CD8-positive, alpha-beta memory T cell (primary cell): ENCODE measurements at regions not wholly inside any gene's neighbourhood (a gene's known extent, or its start where the extent isn't known, plus 50 kb on each side); places are given as distances from the start of the nearest gene placed in this dataset.

Experiments
- CTCF ChIA-PET: fragments of 350-600 bp; sonication (Branson Sonifier 250); formaldehyde crosslinking; loops from one replicate; lab custom pipeline; 2021; ENCODE audit warnings: antibody characterized with exemption; lab: Charles Lee
- POLR2A ChIA-PET: fragments of 350-600 bp; sonication (Branson Sonifier 250); formaldehyde crosslinking; loops from one replicate; lab custom pipeline; 2021; ENCODE audit warnings: antibody characterized with exemption; lab: Charles Lee
- DNase-seq, 5 donors: peaks; one replicate each; pipeline versions ENCODE4 v3.0.0 to v3.0.0-alpha.2; 2020 to 2022; ENCODE audit warnings: mixed read lengths in 1 of 5
- H3K27ac ChIP-seq: one replicate; pipeline ENCODE4 v1.7.0; 2013; ENCODE audit warnings: low read depth, mild to moderate bottlenecking, low read length, moderate library complexity
- H3K27me3 ChIP-seq: 2 replicates; pipeline ENCODE4 v1.7.0; 2013; ENCODE audit warnings: low read length, mild to moderate bottlenecking; ENCODE audit not compliant: insufficient read depth, poor library complexity, severe bottlenecking
- H3K36me3 ChIP-seq: 2 replicates; pipeline ENCODE4 v1.7.0; 2013; ENCODE audit warnings: mild to moderate bottlenecking, low read length, moderate library complexity; ENCODE audit not compliant: insufficient read depth
- H3K4me1 ChIP-seq: 2 replicates; pipeline ENCODE4 v1.7.0; 2013; ENCODE audit warnings: mild to moderate bottlenecking, low read length, moderate library complexity; ENCODE audit not compliant: insufficient read depth
- H3K4me3 ChIP-seq: 2 replicates; pipeline ENCODE4 v1.7.0; 2013; ENCODE audit warnings: mild to moderate bottlenecking, low read length
- H3K9me3 ChIP-seq: 2 replicates; pipeline ENCODE4 v1.7.0; 2013; ENCODE audit warnings: mild to moderate bottlenecking, low read length
- H3K27ac Mint-ChIP-seq, 8 donors: one replicate each; pipeline ENCODE4 v1.8.0; 2020 to 2021; ENCODE audit warnings: mixed read lengths in 8 of 8, mild to moderate bottlenecking in 6 of 8, inconsistent platforms in 3 of 8, moderate library complexity in 3 of 8
- H3K27me3 Mint-ChIP-seq, 2 donors: one replicate each; pipeline ENCODE4 v1.8.0; 2020 to 2021; ENCODE audit warnings: mixed read lengths in 2 of 2, mild to moderate bottlenecking in 1 of 2, moderate library complexity in 1 of 2
- H3K36me3 Mint-ChIP-seq, 3 donors: one replicate each; pipeline ENCODE4 v1.8.0; 2020 to 2021; ENCODE audit warnings: mixed read lengths in 3 of 3, inconsistent platforms in 1 of 3, mild to moderate bottlenecking in 1 of 3
- H3K4me1 Mint-ChIP-seq, 3 donors: one replicate each; pipeline ENCODE4 v1.8.0; 2020 to 2021; ENCODE audit warnings: mixed read lengths in 3 of 3, inconsistent platforms in 1 of 3, mild to moderate bottlenecking in 1 of 3
- H3K4me3 Mint-ChIP-seq, 7 donors: one replicate each; pipeline ENCODE4 v1.8.0; 2020 to 2021; ENCODE audit warnings: mixed read lengths in 7 of 7, mild to moderate bottlenecking in 6 of 7, moderate library complexity in 4 of 7, inconsistent platforms in 2 of 7
- H3K9me3 Mint-ChIP-seq, 5 donors: one replicate each; pipeline ENCODE4 v1.8.0; 2020 to 2022; ENCODE audit warnings: mixed read lengths in 5 of 5, mild to moderate bottlenecking in 3 of 5, moderate library complexity in 2 of 5, inconsistent platforms in 1 of 5

DNA sequence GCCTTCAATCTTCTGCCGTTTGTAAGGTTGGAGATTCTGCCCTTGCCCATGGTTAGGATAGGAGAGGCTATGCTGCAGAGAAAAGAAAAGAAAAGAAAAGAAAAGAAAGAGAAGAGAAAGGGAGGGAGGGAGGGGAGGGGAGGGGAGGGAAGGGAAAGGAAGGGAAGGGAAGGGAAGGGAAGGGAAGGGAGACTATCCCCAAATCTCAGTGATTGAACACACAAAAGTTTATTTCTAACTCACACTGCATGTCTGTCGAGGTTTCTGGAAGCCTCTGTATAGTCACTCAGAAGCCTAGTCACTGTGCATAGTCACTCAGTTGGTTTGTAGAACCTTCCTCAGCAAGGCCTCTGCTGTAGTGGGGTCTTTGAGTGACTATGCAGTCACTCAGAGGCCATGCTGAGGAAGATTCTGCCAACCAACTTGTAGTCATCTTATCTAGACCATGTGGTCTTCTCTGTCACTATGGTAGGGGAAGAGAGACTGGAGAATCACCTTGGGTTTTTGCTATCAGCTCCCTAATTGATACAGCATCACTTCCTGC lies 52.3 kb upstream of the ABCC9 start:
- no peak overlapping the region for H3K4me3 Mint-ChIP-seq
- DNase-seq: no peak

DNA sequence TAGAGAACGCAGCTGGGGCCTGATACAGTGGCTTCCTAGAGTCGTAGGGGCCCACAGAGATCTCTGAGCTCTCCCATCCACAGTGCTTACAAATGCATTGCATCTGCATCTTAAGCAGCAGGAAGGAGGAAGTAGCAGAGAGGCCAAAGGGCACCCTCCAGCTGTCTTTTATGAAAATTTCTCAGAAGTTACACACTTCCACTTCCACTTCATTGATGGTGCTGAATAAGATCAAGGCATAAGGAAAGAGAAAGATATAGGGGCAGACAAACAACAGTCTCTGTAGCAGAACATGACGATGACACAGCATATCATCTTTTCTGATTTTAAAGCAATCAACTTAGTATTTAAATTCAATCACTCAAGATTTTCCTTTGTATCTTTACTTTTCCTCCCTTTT lies 51.6 kb upstream of the ABCC9 start:
- Histone ChIP-seq H3K27ac (no peak overlapping the region), H3K4me3 (no peak overlapping the region), H3K9me3 (no peaks in the 10 kb centered on the region), H3K4me1 (no peaks in the 10 kb centered on the region), H3K36me3 (no peaks in the 10 kb centered on the region), H3K27me3 (no peaks in the 10 kb centered on the region)
- Mint-ChIP-seq H3K9me3 (no peaks in the 10 kb centered on the region), H3K4me3 (no peak overlapping the region), H3K27ac (peak overlapping the region in 1 of 8 donors; percentile 10), H3K4me1 (peaks cover 3 to 6% (median 5%) of the 10 kb centered on the region in 3 donors), H3K27me3 (peaks cover 4 to 7% of the 10 kb centered on the region in 2 donors), H3K36me3 (no peaks in the 10 kb centered on the region)
- CTCF ChIA-PET: no interaction called here
- no peak for DNase-seq
- POLR2A ChIA-PET: no interaction called here

More for the DNA sequence above, 52.3 kb upstream of the ABCC9 start:
- ChIA-PET CTCF (no interaction called here), POLR2A (no interaction called here)
- no peaks in the 10 kb centered on the region for H3K36me3 Mint-ChIP-seq
- H3K27me3 Mint-ChIP-seq: peaks cover 1 to 2% of the 10 kb centered on the region in 2 donors
- no peak overlapping the region for H3K27ac Mint-ChIP-seq
- no peaks in the 10 kb centered on the region for H3K27me3 ChIP-seq
- H3K4me1 Mint-ChIP-seq: peaks cover 3 to 6% (median 5%) of the 10 kb centered on the region in 3 donors
- no peaks in the 10 kb centered on the region for H3K4me1 ChIP-seq
- H3K27ac ChIP-seq: no peak overlapping the region
- no peaks in the 10 kb centered on the region for H3K36me3 ChIP-seq
- H3K9me3 Mint-ChIP-seq: no peaks in the 10 kb centered on the region
- no peaks in the 10 kb centered on the region for H3K9me3 ChIP-seq
- H3K4me3 ChIP-seq: no peak overlapping the region

DNA sequence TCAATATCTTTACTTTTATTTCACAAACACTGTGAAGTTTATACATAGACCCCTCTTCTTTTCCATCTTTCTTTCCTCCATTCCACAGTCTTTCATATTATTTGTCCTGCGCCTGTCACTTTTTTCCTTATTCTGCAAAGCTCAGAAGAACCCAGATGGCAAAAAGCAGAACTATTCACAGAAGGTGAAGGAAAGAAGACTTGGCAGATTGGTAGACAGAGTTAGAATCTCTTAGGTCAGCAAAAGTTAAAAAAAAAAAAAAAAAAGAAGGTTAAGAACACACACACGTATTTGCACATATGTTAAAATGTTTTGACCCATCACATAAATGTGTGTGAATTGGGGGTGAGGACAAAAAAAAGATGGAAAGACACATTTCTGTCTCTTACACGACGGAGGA lies 50.3 kb upstream of the ABCC9 start:
- Mint-ChIP-seq H3K27ac (peak overlapping the region in 1 of 8 donors; percentile 32), H3K4me3 (no peak overlapping the region), H3K36me3 (no peaks in the 10 kb centered on the region), H3K27me3 (peaks cover 6 to 15% of the 10 kb centered on the region in 2 donors), H3K9me3 (no peaks in the 10 kb centered on the region), H3K4me1 (peaks cover 3 to 6% (median 5%) of the 10 kb centered on the region in 3 donors)
- Histone ChIP-seq H3K4me1 (no peaks in the 10 kb centered on the region), H3K9me3 (no peaks in the 10 kb centered on the region), H3K27ac (no peak overlapping the region), H3K4me3 (no peak overlapping the region), H3K36me3 (no peaks in the 10 kb centered on the region), H3K27me3 (no peaks in the 10 kb centered on the region)
- POLR2A ChIA-PET: no interaction called here
- CTCF ChIA-PET: no interaction called here
- no peak for DNase-seq
